Parathyroid adenoma (tissue), 2 donors: ENCODE measurements at regions not wholly inside any gene's neighbourhood (a gene's known extent, or its start where the extent isn't known, plus 50 kb on each side); places are given as distances from the start of the nearest gene placed in this dataset.

Experiments
- H2AFZ ChIP-seq: fragments of 300-600 bp; sonication (generic); one replicate; pipeline ENCODE4 v1.7.0; 2017; ENCODE audit warnings: antibody characterized with exemption, mild to moderate bottlenecking
- H3K27ac ChIP-seq: fragments of 300-600 bp; sonication (generic); one replicate; pipeline ENCODE4 v1.7.0; 2017
- H3K27me3 ChIP-seq: fragments of 300-600 bp; sonication (generic); one replicate; pipeline ENCODE4 v1.7.0; 2017; ENCODE audit warnings: low read length; ENCODE audit not compliant: control insufficient read depth, insufficient read depth
- H3K36me3 ChIP-seq: fragments of 300-600 bp; sonication (generic); one replicate; pipeline ENCODE4 v1.7.0; 2017; ENCODE audit warnings: low read length; ENCODE audit not compliant: control insufficient read depth, insufficient read depth
- H3K4me1 ChIP-seq: fragments of 300-600 bp; sonication (generic); one replicate; pipeline ENCODE4 v1.7.0; 2017; ENCODE audit warnings: control low read depth
- H3K4me2 ChIP-seq: fragments of 300-600 bp; sonication (generic); one replicate; pipeline ENCODE4 v1.7.0; 2017; ENCODE audit warnings: low read length
- H3K4me3 ChIP-seq: fragments of 300-600 bp; sonication (generic); one replicate; pipeline ENCODE4 v1.7.0; 2017; ENCODE audit warnings: low read depth, low read length
- H3K79me2 ChIP-seq: fragments of 300-600 bp; sonication (generic); one replicate; pipeline ENCODE4 v1.7.0; 2017; ENCODE audit warnings: control low read depth
- H3K9ac ChIP-seq: fragments of 300-600 bp; sonication (generic); one replicate; pipeline ENCODE4 v1.7.0; 2017; ENCODE audit warnings: mild to moderate bottlenecking
- H3K9me3 ChIP-seq: fragments of 300-600 bp; sonication (generic); one replicate; pipeline ENCODE4 v1.7.0; 2017; ENCODE audit warnings: low read length; ENCODE audit not compliant: control insufficient read depth
- CTCF ChIP-seq: fragments of 300-600 bp; sonication (generic); IDR thresholded peaks from one replicate; pipeline ENCODE4 v1.7.0; 2017; ENCODE audit warnings: antibody characterized with exemption, mild to moderate bottlenecking
- donor health status: primary hyperparathyroidism.

DNA sequence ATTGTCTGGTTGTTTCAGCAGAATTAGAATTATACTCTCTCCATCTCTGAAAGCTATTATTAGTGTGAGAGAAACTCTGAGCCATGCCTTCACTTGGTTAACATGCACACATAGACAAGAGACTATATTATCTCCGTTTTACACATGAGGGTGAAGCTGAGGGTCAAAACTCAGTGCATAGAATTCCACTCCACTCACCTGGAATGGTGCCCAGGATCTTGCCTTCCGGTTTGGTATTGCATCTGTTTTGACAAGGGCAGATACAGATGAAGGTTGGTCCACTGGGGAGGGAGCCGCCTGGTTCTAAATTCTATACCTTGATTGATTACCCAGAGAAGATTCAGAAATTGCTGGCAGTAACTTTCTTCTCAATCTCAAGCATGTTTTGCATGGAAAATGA lies 149.5 kb upstream of the PELI2 start:
- Histone ChIP-seq H3K27me3 (no peaks in the 10 kb centered on the region), H3K4me2 (no peak overlapping the region), H3K36me3 (no peaks in the 10 kb centered on the region), H3K4me3 (no peak overlapping the region), H3K4me1 (no peaks in the 10 kb centered on the region), H3K9ac (no peak overlapping the region), H3K9me3 (no peaks in the 10 kb centered on the region), H3K79me2 (no peaks in the 10 kb centered on the region), H3K27ac (no peak overlapping the region), H2AFZ (no peak overlapping the region)
- TF ChIP-seq CTCF: no peak

DNA sequence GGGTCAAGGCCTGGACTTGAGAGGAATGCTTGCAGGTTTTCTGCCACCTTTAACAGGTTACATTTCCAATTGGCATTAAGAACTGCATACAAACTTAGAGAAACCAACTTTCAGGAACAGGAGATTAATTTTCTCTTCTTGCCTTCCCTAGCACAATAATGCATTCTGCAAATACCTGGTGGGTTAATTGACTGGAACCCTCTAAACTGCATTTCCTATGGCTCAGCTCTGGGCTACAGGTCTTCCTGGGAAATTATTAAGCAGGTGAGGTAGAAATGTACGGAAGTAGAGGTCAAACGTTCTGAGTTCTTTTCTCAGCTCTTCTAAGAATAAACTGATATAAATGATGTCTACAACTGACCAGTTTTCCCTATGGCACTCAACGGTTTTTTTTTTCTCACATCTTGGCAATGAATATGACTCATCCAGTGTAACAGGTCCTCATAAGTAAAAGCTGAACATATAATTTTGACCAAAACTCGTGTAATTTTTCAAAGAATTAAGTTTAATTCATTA lies 144.9 kb upstream of the PELI2 start:
- Histone ChIP-seq H3K27me3 (no peaks in the 10 kb centered on the region), H3K79me2 (no peaks in the 10 kb centered on the region), H3K36me3 (no peaks in the 10 kb centered on the region), H3K9ac (no peak overlapping the region), H3K4me3 (no peak overlapping the region), H2AFZ (no peak overlapping the region), H3K27ac (no peak overlapping the region), H3K4me2 (no peak overlapping the region), H3K4me1 (no peaks in the 10 kb centered on the region), H3K9me3 (no peaks in the 10 kb centered on the region)
- no peak for TF ChIP-seq CTCF

- H3K4me3 ChIP-seq: no peak overlapping the region
- H3K36me3 ChIP-seq: no peaks in the 10 kb centered on the region
- H3K27me3 ChIP-seq: no peaks in the 10 kb centered on the region
- no peaks in the 10 kb centered on the region for H3K9me3 ChIP-seq
- no peak overlapping the region for H3K9ac ChIP-seq
- H3K4me1 ChIP-seq: no peaks in the 10 kb centered on the region
- H2AFZ ChIP-seq: no peak overlapping the region
- no peak overlapping the region for H3K4me2 ChIP-seq
- no peaks in the 10 kb centered on the region for H3K79me2 ChIP-seq
- no peak overlapping the region for H3K27ac ChIP-seq
- TF ChIP-seq CTCF: no peak
These were observed 144.1 kb upstream of the PELI2 start for GRCh38 chr14:55973911-55974630.

DNA sequence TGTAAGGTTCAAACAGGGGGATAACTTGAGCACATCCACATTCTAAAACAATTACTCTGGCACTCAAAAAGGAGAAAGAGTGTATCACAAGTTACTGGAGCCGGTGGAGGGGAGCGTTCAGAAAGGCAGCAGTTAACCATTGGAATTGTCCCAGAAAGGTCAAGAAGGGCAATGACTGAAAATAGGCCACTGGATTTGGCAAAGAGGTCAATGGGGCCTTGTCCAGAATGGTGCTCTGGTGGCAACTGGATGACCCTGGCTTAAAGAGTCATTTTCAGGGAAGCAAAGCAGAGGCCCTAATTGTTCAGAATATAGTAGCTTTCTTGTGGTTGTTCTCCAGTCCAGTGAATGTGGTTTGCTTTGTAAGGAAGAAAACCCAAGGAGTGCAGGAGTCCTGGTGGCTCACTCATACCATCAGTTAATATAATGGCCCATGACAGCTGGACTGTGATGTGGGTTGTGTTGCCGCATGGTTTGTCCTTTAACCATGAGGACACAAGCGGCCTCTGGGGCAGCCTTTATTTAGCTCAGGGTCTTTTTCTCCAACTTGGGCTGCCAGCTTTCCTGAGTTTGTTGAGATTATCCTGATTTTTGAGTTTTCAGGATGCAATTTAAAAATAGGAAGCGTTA lies 142.8 kb upstream of the PELI2 start:
- Histone ChIP-seq H2AFZ (no peak overlapping the region), H3K9ac (no peak overlapping the region), H3K4me1 (no peaks in the 10 kb centered on the region), H3K27ac (no peak overlapping the region), H3K79me2 (no peaks in the 10 kb centered on the region), H3K4me2 (no peak overlapping the region), H3K27me3 (no peaks in the 10 kb centered on the region), H3K4me3 (no peak overlapping the region), H3K9me3 (no peaks in the 10 kb centered on the region), H3K36me3 (no peaks in the 10 kb centered on the region)
- no peak for TF ChIP-seq CTCF

DNA sequence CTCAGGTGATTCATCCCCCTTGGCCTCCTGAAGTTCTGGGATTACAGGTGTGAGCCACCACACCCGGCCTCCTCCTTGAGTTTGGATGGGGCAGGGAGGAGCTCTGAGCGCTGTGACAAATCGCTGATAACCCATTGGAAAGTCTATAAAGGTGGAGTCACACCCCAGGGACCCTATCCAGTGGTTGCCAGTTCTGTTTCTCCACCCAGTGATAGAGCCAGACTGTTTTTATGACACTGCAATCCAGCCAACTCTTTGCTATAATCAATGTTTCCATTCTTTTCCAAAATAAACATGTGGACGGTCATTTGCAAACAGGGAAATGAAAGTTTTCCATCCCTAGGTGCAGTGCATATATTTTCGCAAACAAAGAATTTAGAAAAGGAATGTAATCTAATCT lies 142.0 kb upstream of the PELI2 start:
- H3K27me3 ChIP-seq: no peaks in the 10 kb centered on the region
- no peaks in the 10 kb centered on the region for H3K9me3 ChIP-seq
- H3K27ac ChIP-seq: no peak overlapping the region
- H3K4me3 ChIP-seq: no peak overlapping the region
- no peaks in the 10 kb centered on the region for H3K79me2 ChIP-seq
- H3K9ac ChIP-seq: no peak overlapping the region
- TF ChIP-seq CTCF: no peak
- H3K36me3 ChIP-seq: no peaks in the 10 kb centered on the region
- no peak overlapping the region for H3K4me2 ChIP-seq
- no peaks in the 10 kb centered on the region for H3K4me1 ChIP-seq
- no peak overlapping the region for H2AFZ ChIP-seq
